ENCODE measurements at regions not wholly inside any gene's neighbourhood (a gene's known extent, or its start where the extent isn't known, plus 50 kb on each side); places are given as distances from the start of the nearest gene placed in this dataset.

- no TSS peak for BruUV-seq (replicated peaks)
- H3K4me1 ChIP-seq (ENCODE audit: insufficient read depth, low read length, poor library complexity, severe bottlenecking): no peaks in the 10 kb centered on the region
- no peak overlapping the region for H3K4me2 ChIP-seq (ENCODE audit: low read length)
- H2AFZ ChIP-seq (ENCODE audit: low read length): no peak overlapping the region
- no peaks in the 10 kb centered on the region for H3K79me2 ChIP-seq (ENCODE audit: insufficient read depth, low read depth, low read length)
- TF ChIP-seq CTCF (conservative IDR thresholded peaks at IDR 0.05; ENCODE audit: low read length) (no peak), EZH2phosphoT487 (IDR thresholded peaks at IDR 0.05; ENCODE audit: borderline replicate concordance, low read depth, low read length) (no peak)
- no peak overlapping the region for H3K27ac ChIP-seq (ENCODE audit: low read depth, low read length, poor library complexity, severe bottlenecking)
- H3K9me3 ChIP-seq (ENCODE audit: low read length): no peaks in the 10 kb centered on the region
- ChIA-PET POLR2A (interaction anchor here (0.7 kb wide), 1 partner anchor 28 kb away, joined by 3 read pairs; no protein-coding TSS in a partner anchor), CTCF (ENCODE audit: unreplicated experiment) (no interaction called here)
- no peak for DNase-seq (ENCODE audit: low spot score)
- no peaks in the 10 kb centered on the region for H4K20me1 ChIP-seq (ENCODE audit: insufficient read depth, low read length)
- intact Hi-C loops (cut with micrococcal nuclease; ENCODE audit: unreplicated experiment): loop anchor here (10.0 kb wide), 1 partner anchor 291 kb away; no protein-coding TSS in a partner anchor
- H3K9me2 ChIP-seq (ENCODE audit: insufficient read depth, low read length): no peaks in the 10 kb centered on the region
- no peaks in the 10 kb centered on the region for H3K36me3 ChIP-seq (ENCODE audit: insufficient read depth, low read length)
- no peak overlapping the region for H3K4me3 ChIP-seq (ENCODE audit: low read depth, low read length, poor library complexity, severe bottlenecking)
These were observed 136.3 kb downstream of the AEBP2 start for GRCh38 chr12:19575337-19576243.

- no peak for DNase-seq (ENCODE audit: low spot score)
- H3K4me2 ChIP-seq (ENCODE audit: low read length): no peak overlapping the region
- ChIA-PET CTCF (ENCODE audit: unreplicated experiment) (no interaction called here), POLR2A (interaction anchor here (0.7 kb wide), 1 partner anchor 1828 kb away, joined by 3 read pairs; no protein-coding TSS in a partner anchor)
- no peaks in the 10 kb centered on the region for H3K9me3 ChIP-seq (ENCODE audit: low read length)
- H3K79me2 ChIP-seq (ENCODE audit: insufficient read depth, low read depth, low read length): no peaks in the 10 kb centered on the region
- no peak overlapping the region for H3K27ac ChIP-seq (ENCODE audit: low read depth, low read length, poor library complexity, severe bottlenecking)
- H3K4me1 ChIP-seq (ENCODE audit: insufficient read depth, low read length, poor library complexity, severe bottlenecking): no peaks in the 10 kb centered on the region
- intact Hi-C loops (cut with micrococcal nuclease; ENCODE audit: unreplicated experiment): loop anchor here (10.0 kb wide), 1 partner anchor 292 kb away; no protein-coding TSS in a partner anchor
- no peak overlapping the region for H2AFZ ChIP-seq (ENCODE audit: low read length)
- BruUV-seq (replicated peaks): no TSS peak
- no peaks in the 10 kb centered on the region for H4K20me1 ChIP-seq (ENCODE audit: insufficient read depth, low read length)
- no peaks in the 10 kb centered on the region for H3K9me2 ChIP-seq (ENCODE audit: insufficient read depth, low read length)
- no peaks in the 10 kb centered on the region for H3K36me3 ChIP-seq (ENCODE audit: insufficient read depth, low read length)
- no peak overlapping the region for H3K4me3 ChIP-seq (ENCODE audit: low read depth, low read length, poor library complexity, severe bottlenecking)
- TF ChIP-seq CTCF (conservative IDR thresholded peaks at IDR 0.05; ENCODE audit: low read length) (no peak), EZH2phosphoT487 (IDR thresholded peaks at IDR 0.05; ENCODE audit: borderline replicate concordance, low read depth, low read length) (no peak)
These were observed 137.4 kb downstream of the AEBP2 start for GRCh38 chr12:19576506-19577280.
